Stimulated activated naive CD4-positive, alpha-beta T cell treated with Interleukin-2 at 50 U/mL for 16 hours (primary cell): ENCODE measurements at regions not wholly inside any gene's neighbourhood (a gene's known extent, or its start where the extent isn't known, plus 50 kb on each side); places are given as distances from the start of the nearest gene placed in this dataset.
"Not testable (repeated sequence)": the region's sequence is repeated elsewhere in the genome, so short reads cannot be mapped to it uniquely, and the experiment has no call there.

Experiments
- DNase-seq: peaks from one replicate; lab custom pipeline; 2025; lab: John Stamatoyannopoulos, UW

DNA sequence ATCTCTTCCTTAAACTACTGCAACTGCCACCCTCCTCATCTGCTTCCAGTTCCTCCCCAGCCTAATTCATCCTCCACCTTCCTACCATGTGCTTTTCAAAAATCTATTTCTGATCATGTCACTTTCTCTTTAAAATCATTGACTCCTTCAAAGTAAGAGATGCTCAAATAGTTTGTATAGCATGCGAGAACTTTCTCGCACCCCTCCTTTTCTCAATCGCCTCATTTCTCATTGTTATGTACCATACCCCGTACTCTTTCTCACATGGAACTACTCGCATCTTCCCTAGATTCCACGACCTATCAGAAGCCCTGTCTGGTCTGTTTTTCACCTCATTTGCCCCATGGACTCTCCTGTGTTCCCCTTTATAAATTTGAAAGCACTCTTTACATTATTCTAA is 238.2 kb downstream of the NRIP1 start:
- DNase-seq = no peak

GRCh38 chr21:14825514-14825974 is 239.3 kb downstream of the NRIP1 start:
- no peak for DNase-seq

DNA sequence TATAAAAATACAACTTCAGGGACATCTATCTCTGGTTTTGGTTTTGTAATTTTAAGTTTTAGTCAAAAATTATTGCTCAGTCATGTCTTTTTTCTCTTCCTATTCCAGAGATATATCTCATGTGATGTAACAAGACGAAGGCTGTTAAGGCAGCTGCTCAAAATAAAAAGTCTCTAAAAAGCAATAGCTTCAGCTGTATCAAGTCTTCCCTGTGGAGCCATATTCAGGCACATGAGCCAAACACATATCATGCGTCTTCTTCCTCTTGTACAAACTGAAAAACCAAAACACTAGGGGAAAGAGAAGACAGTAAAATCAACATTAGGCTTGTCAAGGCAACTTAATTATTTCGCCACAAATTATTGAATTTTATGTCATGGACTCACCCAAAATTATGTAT is 240.7 kb downstream of the NRIP1 start:
- no peak for DNase-seq

- no peak for DNase-seq
Observed at GRCh38 chr21:14817311-14817710, 247.5 kb downstream of the NRIP1 start.

DNA sequence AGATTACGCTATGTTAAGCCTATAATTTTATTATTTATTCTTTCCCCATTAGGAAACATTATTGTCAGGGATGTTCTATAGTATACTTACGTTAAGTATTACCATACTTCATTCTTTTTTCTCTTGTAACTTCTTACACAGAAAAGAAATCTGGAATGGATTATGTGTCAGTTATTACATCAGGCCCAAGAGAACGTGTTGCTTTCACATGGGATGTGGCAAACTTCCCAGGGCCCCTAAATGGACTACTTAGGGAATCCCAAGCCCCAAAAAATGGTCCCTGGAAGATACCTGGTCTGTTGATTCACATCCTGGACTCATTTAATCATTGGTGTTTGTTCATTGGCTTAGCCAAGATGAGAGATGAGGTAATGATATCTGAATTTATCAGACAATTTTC is 249.8 kb downstream of the NRIP1 start:
- no peak for DNase-seq

DNA sequence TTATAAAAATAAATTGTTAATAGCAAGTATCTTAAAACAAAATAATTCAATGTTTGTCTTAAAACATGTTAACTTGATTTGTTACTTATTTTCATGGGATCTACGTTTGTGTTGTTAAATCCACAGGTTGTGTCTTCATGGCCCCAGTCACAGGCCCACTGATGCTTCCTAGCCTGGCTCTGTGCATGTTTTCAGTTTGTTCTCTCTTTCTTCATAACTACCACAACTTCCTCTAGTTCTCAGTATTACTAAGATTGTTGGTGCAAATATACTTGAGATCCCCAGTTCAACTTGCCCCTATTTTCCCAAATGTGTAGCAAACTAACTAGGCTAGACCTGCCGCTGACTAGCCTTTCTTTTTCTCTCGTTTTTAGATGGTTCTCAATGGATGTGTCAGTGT is 250.5 kb downstream of the NRIP1 start:
- DNase-seq = no peak

DNA sequence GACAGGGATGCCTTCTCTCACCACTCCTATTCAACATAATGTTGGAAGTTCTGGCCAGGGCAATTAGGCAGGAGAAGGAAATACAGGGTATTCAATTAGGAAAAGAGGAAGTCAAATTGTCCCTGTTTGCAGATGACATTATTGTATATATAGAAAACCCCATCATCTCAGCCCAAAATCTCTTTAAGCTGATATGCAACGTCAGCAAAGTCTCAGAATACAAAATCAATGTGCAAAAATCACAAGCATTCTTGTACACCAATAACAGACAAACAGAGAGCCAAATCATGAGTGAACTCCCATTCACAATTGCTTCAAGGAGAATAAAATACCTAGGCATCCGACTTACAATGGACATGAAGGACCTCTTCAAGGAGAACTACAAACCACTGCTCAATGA is 258.1 kb upstream of the SAMSN1 start:
- DNase-seq = not testable (repeated sequence)

GRCh38 chr21:14797543-14797942 is 251.4 kb upstream of the SAMSN1 start:
- no peak for DNase-seq

DNA sequence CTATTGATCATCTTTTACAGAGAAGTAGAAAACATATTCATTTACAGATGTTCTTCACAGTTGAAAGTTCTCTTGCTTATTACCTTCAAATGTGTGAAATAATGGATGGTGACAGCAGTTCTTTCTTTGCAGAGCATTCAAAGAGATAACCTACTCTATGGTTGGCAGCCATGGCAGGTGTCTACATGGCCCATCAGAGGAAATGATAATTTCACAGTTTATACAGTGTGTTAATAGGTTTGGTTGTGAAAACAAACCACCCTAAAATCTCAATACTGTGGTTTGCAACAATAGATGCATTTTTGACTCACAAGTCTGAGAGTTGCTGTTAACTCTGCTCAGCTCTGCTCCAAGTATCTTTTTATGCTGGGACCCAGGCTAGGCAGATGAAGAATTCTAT is 241.2 kb upstream of the SAMSN1 start:
- DNase-seq = no peak

- DNase-seq = no peak
Observed at GRCh38 chr21:14785679-14786078, 239.6 kb upstream of the SAMSN1 start.

- DNase-seq = peak; percentile 32
Observed at GRCh38 chr21:14773777-14774345, 227.7 kb upstream of the SAMSN1 start.

GRCh38 chr21:14771593-14771992 is 225.5 kb upstream of the SAMSN1 start:
- DNase-seq = no peak

- no peak for DNase-seq
Observed at GRCh38 chr21:14768042-14768441, 221.9 kb upstream of the SAMSN1 start.

- DNase-seq = no peak
Observed at GRCh38 chr21:14767192-14767852, 221.2 kb upstream of the SAMSN1 start.

DNA sequence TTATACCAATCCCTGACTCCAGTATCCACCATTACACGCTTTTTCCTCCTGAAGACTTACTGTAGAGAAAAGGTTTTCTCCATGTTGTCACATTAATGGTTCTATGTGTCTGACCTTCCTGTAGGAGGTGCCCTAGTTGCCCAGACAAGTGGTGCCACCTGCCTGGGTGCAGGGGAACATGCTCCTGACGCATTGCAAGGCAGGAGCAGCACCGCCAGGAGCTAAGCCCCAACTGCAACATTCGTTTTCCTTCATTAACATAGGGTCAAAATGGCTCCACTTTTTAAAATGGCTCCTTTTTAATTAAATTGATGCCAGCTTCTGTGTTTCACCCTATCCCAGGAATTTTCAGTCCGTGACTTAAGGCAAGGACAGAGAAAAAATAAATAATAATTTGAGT is 220.1 kb upstream of the SAMSN1 start:
- DNase-seq = no peak

DNA sequence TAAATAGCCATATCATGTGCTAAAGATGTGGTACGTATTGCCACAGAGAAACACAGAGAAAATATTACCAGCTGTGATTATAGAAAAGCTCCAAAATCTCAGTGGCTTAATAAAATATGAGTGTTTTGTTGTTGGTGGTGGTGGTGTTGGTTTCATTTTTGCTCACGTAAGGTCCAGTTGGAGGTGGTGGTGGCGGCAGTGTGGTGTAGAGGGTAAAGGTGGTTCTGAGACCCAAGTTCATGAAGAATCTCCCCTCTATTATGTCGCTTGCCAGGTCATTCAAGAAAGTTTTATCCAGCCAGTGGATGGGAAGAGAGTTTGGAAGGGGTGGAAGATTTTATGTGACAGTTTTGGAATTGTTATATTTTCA is 217.6 kb upstream of the SAMSN1 start:
- no peak for DNase-seq

DNA sequence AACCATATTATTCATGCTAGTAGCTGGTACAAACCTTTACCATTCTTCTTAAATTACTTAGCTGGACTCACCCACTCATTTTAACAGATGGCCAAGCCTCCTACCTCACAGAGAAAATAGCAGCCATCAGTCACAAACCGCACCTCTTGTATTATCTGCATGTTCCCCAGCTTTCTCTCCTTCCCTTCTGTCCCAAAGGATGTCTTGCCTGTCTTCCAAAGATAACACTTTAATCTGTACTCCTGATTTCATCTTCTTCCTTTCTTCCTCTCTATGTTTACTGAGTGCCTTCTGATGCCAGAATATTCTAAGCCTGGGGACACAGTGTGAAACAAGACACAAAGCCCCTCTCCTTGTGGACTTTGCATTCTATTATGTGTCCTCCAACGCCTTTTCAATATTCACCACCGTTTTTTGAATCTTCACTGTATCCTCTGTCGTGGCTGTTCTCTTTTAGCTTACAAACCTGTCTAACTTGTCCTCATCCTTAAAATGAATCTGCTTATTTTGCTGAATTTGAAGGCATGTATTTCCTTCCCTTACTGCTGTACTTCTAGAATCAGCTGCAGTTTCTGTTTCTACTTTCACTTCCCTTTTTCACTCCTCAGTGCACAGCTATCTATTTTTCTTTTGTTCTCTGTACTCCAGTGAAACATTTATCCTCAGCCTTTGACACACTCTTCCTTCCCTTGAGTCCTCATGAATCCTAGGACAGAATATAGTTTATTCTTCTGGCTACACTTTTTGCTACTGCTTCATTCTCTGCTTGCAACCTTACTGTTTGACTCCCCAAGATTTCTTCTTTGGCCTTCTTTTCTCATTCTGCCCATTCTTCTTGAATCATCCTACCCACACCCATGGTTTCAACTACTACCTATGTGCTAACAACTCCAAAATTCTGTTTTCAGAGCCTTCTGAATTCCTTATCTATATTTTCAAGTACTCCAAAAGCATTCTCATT is 216.9 kb upstream of the SAMSN1 start:
- no peak for DNase-seq

- no peak for DNase-seq
Observed at GRCh38 chr21:14762327-14762726, 216.2 kb upstream of the SAMSN1 start.

- no peak for DNase-seq
Observed at GRCh38 chr21:14759285-14759684, 213.2 kb upstream of the SAMSN1 start.

DNA sequence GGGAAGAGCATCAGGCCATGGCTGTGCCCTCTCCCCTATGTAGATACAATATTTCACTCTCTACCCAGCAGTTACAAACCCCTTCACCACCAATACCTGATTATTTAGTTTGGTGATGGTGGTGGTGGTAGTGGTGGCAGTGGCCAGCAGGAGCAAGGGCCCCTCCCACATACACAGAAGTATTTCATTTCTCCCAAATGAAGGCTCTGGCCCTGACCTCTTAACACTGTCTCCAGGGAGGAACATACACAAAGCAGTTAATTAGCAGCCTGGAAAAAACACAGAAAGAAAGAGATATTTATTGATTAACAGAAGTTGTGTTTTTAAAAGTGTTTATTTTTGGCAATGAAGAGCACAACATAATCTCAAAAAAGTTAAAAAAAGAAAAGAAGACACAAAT is 212.7 kb upstream of the SAMSN1 start:
- no peak for DNase-seq

DNA sequence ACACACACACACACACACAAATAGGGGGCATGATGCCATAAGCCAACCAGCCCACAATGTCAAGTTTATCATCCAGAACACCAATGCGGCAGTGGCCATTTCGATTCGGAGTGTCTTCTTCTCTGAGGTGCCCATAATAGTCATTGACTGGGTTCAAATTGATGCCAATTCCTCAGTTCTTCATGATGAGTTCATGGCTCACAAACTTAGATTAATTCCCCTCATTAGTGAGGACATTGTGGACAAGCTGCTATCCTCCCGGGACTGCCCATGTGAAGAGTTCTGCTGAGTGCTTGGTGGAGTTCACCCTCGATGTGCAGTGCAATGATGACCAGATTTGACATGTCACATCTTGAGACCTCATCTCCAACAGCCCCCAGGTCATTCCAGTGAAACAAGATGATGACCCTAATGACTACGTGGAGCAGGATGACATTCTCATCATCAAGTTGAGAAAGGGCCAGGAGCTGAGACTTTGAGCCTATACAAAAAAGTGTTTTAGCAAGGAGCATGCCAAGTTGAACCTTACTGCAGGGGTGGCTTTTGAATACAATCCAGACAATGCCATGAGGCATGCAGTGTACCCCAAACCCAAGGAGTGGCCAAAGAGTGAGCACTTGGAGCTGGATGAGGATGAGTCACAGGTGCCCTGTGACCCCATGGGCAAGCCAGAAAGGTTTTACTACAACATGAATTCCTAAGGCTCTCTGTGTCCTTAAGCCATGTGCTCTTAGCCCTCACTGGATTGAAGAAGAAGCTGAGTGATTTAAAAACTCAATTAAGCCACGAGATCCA is 211.6 kb upstream of the SAMSN1 start:
- DNase-seq = no peak

- DNase-seq = no peak
Observed at GRCh38 chr21:14755086-14755485, 209.0 kb upstream of the SAMSN1 start.
